Stomach (tissue), 4 donors: ENCODE measurements at regions not wholly inside any gene's neighbourhood (a gene's known extent, or its start where the extent isn't known, plus 50 kb on each side); places are given as distances from the start of the nearest gene placed in this dataset.

Experiments used
- CTCF ChIP-seq, 7 experiments: fragments of 450-650 bp in 4 of 7; fragments of 200-600 bp in 3 of 7; sonication (generic) in 3 of 7; IDR thresholded peaks; one replicate each; pipeline ENCODE4 v1.5.1; 2016 to 2019; ENCODE audit warnings: antibody characterized with exemption in 7 of 7, control low read depth in 2 of 7, mild to moderate bottlenecking in 1 of 7
- POLR2A ChIP-seq, 4 donors: fragments of 450-650 bp; IDR thresholded peaks; one replicate each; pipeline ENCODE4 v1.6.1; 2016; ENCODE audit warnings: antibody characterized with exemption in 4 of 4, control low read depth in 2 of 4, mild to moderate bottlenecking in 1 of 4, moderate library complexity in 1 of 4

- TF ChIP-seq POLR2A (IDR thresholded peaks at IDR 0.05) (no peak), CTCF (IDR thresholded peaks at IDR 0.05) (no peak)
These were observed 73.6 kb downstream of the GPR65 start for GRCh38 chr14:88078525-88078924.
